HEK293 (cell line): ENCODE measurements at regions not wholly inside any gene's neighbourhood (a gene's known extent, or its start where the extent isn't known, plus 50 kb on each side); places are given as distances from the start of the nearest gene placed in this dataset.
A peak's percentile ranks its signal among the peaks of the same experiment; 100 is the strongest.

ENCODE experiments used
- CTCF ChIA-PET: fragments of 350-600 bp; formaldehyde crosslinking; extraction: SDS; loops from one replicate; lab custom pipeline; 2021; ENCODE audit warnings: antibody characterized with exemption; lab: Yijun Ruan, JAX
- POLR2A ChIA-PET: fragments of 300-600 bp; formaldehyde crosslinking; extraction: SDS; loops from one replicate; lab custom pipeline; 2020; ENCODE audit warnings: antibody characterized with exemption, inconsistent platforms; lab: Yijun Ruan, JAX
- H3K27ac ChIP-seq: fragments of 200-500 bp; sonication (Bioruptor generic); 2 replicates; pipeline ENCODE4 v1.5.1; 2014; ENCODE audit warnings: low read depth, low read length, control low read depth, inconsistent platforms; ENCODE audit errors: extremely low read depth
- H3K36me3 ChIP-seq, 2 experiments: fragments of 200-500 bp in 1 of 2; sonication (Bioruptor generic) in 1 of 2; 1 replicate in 1 of 2; 2 replicates in 1 of 2; pipeline ENCODE4 v1.5.1; 2014 to 2017; ENCODE audit warnings: inconsistent platforms in 2 of 2, low read length in 2 of 2; ENCODE audit not compliant: control insufficient read depth in 2 of 2, insufficient read depth in 1 of 2
- H3K4me1 ChIP-seq: fragments of 200-500 bp; sonication (Bioruptor generic); 2 replicates; pipeline ENCODE4 v1.5.1; 2014; ENCODE audit warnings: mild to moderate bottlenecking, low read length, inconsistent platforms; ENCODE audit not compliant: control insufficient read depth, insufficient read depth
- H3K4me3 ChIP-seq: 2 replicates; pipeline ENCODE4 v1.5.1; 2011; ENCODE audit warnings: low read depth, mild to moderate bottlenecking, control low read depth, low read length, moderate library complexity
- H3K9me3 ChIP-seq: fragments of 200-500 bp; sonication (Bioruptor generic); 2 replicates; pipeline ENCODE4 v1.5.1; 2014; ENCODE audit warnings: low read depth, low read length, inconsistent platforms; ENCODE audit not compliant: control insufficient read depth, insufficient read depth
- EGR2 ChIP-seq: fragments of 450-650 bp; formaldehyde crosslinking; IDR thresholded peaks from 2 replicates; pipeline ENCODE4 v1.5.1; 2016; ENCODE audit warnings: low read depth, missing biosample characterization, missing genetic modification characterization
- FEZF1 ChIP-seq: fragments of 450-650 bp; formaldehyde crosslinking; IDR thresholded peaks from 2 replicates; pipeline ENCODE4 v1.5.1; 2016; ENCODE audit warnings: missing biosample characterization, missing genetic modification characterization
- MYNN ChIP-seq: fragments of 450-650 bp; formaldehyde crosslinking; IDR thresholded peaks from 2 replicates; pipeline ENCODE4 v1.5.1; 2016; ENCODE audit warnings: missing biosample characterization, missing genetic modification characterization, borderline replicate concordance
- OSR2 ChIP-seq: fragments of 450-650 bp; formaldehyde crosslinking; IDR thresholded peaks from 2 replicates; pipeline ENCODE4 v1.5.1; 2016; ENCODE audit warnings: missing biosample characterization, missing genetic modification characterization
- SP3 ChIP-seq: fragments of 450-650 bp; formaldehyde crosslinking; IDR thresholded peaks from 2 replicates; pipeline ENCODE4 v1.5.1; 2016; ENCODE audit warnings: missing biosample characterization, missing genetic modification characterization
- TCF7L2 ChIP-seq: IDR thresholded peaks from 2 replicates; pipeline ENCODE4 v1.6.1; 2011; ENCODE audit warnings: low read depth, mild to moderate bottlenecking, inconsistent platforms, low read length, moderate library complexity, borderline replicate concordance
- TRIM28 ChIP-seq: IDR thresholded peaks from 2 replicates; pipeline ENCODE4 v1.6.1; 2011; ENCODE audit warnings: low read length, control low read depth, borderline replicate concordance
- YY1 ChIP-seq: fragments of 450-650 bp; formaldehyde crosslinking; IDR thresholded peaks from 2 replicates; pipeline ENCODE4 v1.5.1; 2018; ENCODE audit warnings: missing biosample characterization, missing genetic modification characterization
- YY2 ChIP-seq: fragments of 450-650 bp; formaldehyde crosslinking; IDR thresholded peaks from 2 replicates; pipeline ENCODE4 v1.5.1; 2016; ENCODE audit warnings: missing biosample characterization, missing genetic modification characterization
- ZFHX2 ChIP-seq: fragments of 450-650 bp; formaldehyde crosslinking; conservative IDR thresholded peaks from 2 replicates; pipeline ENCODE4 v1.5.1; 2016; ENCODE audit warnings: missing biosample characterization, missing genetic modification characterization
- ZFP69B ChIP-seq: fragments of 450-650 bp; formaldehyde crosslinking; IDR thresholded peaks from 2 replicates; pipeline ENCODE4 v1.5.1; 2016; ENCODE audit warnings: missing biosample characterization, missing genetic modification characterization
- ZNF112 ChIP-seq: fragments of 450-650 bp; formaldehyde crosslinking; IDR thresholded peaks from 2 replicates; pipeline ENCODE4 v1.5.0; 2017; ENCODE audit warnings: missing biosample characterization, missing genetic modification characterization
- ZNF114 ChIP-seq: fragments of 450-650 bp; formaldehyde crosslinking; IDR thresholded peaks from 2 replicates; pipeline ENCODE4 v1.5.0; 2017; ENCODE audit warnings: missing biosample characterization, missing genetic modification characterization
- ZNF140 ChIP-seq: fragments of 450-650 bp; formaldehyde crosslinking; IDR thresholded peaks from 2 replicates; pipeline ENCODE4 v1.5.1; 2016; ENCODE audit warnings: missing biosample characterization, missing genetic modification characterization
- ZNF169 ChIP-seq: fragments of 450-650 bp; formaldehyde crosslinking; IDR thresholded peaks from 2 replicates; pipeline ENCODE4 v1.5.1; 2016; ENCODE audit warnings: missing biosample characterization, missing genetic modification characterization
- ZNF202 ChIP-seq: fragments of 450-650 bp; formaldehyde crosslinking; IDR thresholded peaks from 2 replicates; pipeline ENCODE4 v1.5.1; 2016; ENCODE audit warnings: missing biosample characterization, missing genetic modification characterization, borderline replicate concordance
- ZNF214 ChIP-seq: fragments of 450-650 bp; formaldehyde crosslinking; IDR thresholded peaks from 2 replicates; pipeline ENCODE4 v1.5.1; 2017; ENCODE audit warnings: missing biosample characterization, mild to moderate bottlenecking, missing genetic modification characterization, borderline replicate concordance
- ZNF24 ChIP-seq: fragments of 450-650 bp; formaldehyde crosslinking; IDR thresholded peaks from 2 replicates; pipeline ENCODE4 v1.5.1; 2016; ENCODE audit warnings: missing biosample characterization, missing genetic modification characterization
- ZNF324 ChIP-seq: fragments of 450-650 bp; formaldehyde crosslinking; IDR thresholded peaks from 2 replicates; pipeline ENCODE4 v1.5.1; 2016; ENCODE audit warnings: missing biosample characterization, missing genetic modification characterization
- ZNF350 ChIP-seq: fragments of 450-650 bp; formaldehyde crosslinking; IDR thresholded peaks from 2 replicates; pipeline ENCODE4 v1.5.0; 2017; ENCODE audit warnings: missing biosample characterization, mild to moderate bottlenecking, missing genetic modification characterization
- ZNF416 ChIP-seq: fragments of 450-650 bp; formaldehyde crosslinking; IDR thresholded peaks from 2 replicates; pipeline ENCODE4 v1.5.1; 2016; ENCODE audit warnings: missing biosample characterization, missing genetic modification characterization
- ZNF426 ChIP-seq: fragments of 450-650 bp; formaldehyde crosslinking; IDR thresholded peaks from 2 replicates; pipeline ENCODE4 v1.5.1; 2017; ENCODE audit warnings: missing biosample characterization, missing genetic modification characterization, mild to moderate bottlenecking, inconsistent platforms, moderate library complexity
- ZNF48 ChIP-seq: fragments of 450-650 bp; formaldehyde crosslinking; IDR thresholded peaks from 2 replicates; pipeline ENCODE4 v1.5.1; 2016; ENCODE audit warnings: missing biosample characterization, missing genetic modification characterization
- ZNF544 ChIP-seq: fragments of 450-650 bp; formaldehyde crosslinking; IDR thresholded peaks from 2 replicates; pipeline ENCODE4 v1.5.0; 2017; ENCODE audit warnings: missing biosample characterization, missing genetic modification characterization
- ZNF548 ChIP-seq: fragments of 450-650 bp; formaldehyde crosslinking; IDR thresholded peaks from 2 replicates; pipeline ENCODE4 v1.5.1; 2016; ENCODE audit warnings: missing biosample characterization, missing genetic modification characterization
- ZNF555 ChIP-seq: fragments of 450-650 bp; formaldehyde crosslinking; conservative IDR thresholded peaks from 2 replicates; pipeline ENCODE4 v1.5.1; 2017; ENCODE audit warnings: missing biosample characterization, mild to moderate bottlenecking, missing genetic modification characterization, inconsistent platforms
- ZNF600 ChIP-seq: fragments of 450-650 bp; formaldehyde crosslinking; IDR thresholded peaks from 2 replicates; pipeline ENCODE4 v1.5.1; 2016; ENCODE audit warnings: missing biosample characterization, missing genetic modification characterization
- ZNF629 ChIP-seq: fragments of 450-650 bp; formaldehyde crosslinking; IDR thresholded peaks from 2 replicates; pipeline ENCODE4 v1.5.1; 2017; ENCODE audit warnings: missing biosample characterization, missing genetic modification characterization
- ZNF658 ChIP-seq: fragments of 450-650 bp; formaldehyde crosslinking; IDR thresholded peaks from 2 replicates; pipeline ENCODE4; 2016; ENCODE audit warnings: missing biosample characterization, missing genetic modification characterization
- TF ChIP-seq, protein P1 (sequence below): fragments of 450-650 bp; formaldehyde crosslinking; IDR thresholded peaks from 2 replicates; pipeline ENCODE4 v1.5.1; 2017; ENCODE audit warnings: missing biosample characterization, missing genetic modification characterization
- TF ChIP-seq, protein P2 (sequence below): fragments of 450-650 bp; IDR thresholded peaks from 2 replicates; pipeline ENCODE4 v1.5.1; 2018; ENCODE audit warnings: missing biosample characterization, missing genetic modification characterization

DNA sequence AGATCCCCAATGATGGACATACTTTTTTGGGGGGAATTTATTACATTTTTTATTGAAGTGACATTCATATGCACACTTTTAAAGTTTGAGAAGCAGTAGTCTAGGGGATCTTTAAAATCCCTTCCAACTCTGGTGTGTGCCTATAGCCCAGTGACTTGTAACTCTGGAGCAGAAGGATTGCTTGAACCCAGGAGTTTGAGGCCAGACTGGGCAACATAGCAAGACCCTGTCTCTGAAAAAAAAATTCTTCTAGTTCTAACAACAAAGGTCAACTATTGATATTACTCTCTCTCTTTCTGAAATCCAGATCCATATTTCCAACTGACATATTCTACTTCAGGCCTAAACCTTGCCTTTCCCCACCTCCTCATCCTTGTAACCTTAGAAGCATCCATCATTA lies 148.2 kb upstream of the SPRY4 start (continued):
- TF ChIP-seq ZNF350 (tag by site-specific recombination): no peak
- no peak for TF ChIP-seq TRIM28
- no peak for TF ChIP-seq ZNF555 (tag by site-specific recombination)
- no peak for TF ChIP-seq ZNF140 (tag by site-specific recombination)
- TF ChIP-seq, all 188 proteins: peak for 0

DNA sequence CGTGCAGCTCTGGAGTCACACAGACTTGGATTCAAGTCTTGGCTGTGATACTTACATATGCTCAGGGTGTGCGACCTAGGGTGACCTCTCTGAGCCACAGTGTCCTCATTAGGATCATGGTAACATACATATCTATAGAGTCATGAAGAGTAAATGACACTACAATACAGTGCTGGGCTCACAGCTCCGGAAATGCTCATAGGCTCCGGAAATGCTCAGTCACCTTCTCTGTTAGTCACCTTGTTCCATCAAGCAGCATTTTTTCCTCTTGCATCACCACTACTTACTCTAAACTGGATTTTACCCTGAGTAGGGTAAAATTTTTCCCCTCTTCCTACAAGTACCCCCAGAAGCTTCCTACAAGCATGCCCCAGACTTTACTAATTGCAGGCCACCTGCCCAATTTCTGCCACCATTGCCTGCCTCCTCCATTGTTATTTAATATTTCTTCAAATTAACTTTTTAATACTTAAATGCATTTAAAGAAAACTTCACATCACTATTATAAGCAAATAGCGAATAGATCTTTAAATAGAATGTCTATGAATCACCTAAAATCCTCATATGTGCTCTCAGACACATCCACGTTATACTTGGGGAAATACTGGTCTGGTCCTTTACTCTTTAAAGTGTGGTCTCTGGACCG lies 147.6 kb upstream of the SPRY4 start:
- TF ChIP-seq ZNF324 (tag by site-specific recombination): no peak
- TF ChIP-seq, protein P1, sequence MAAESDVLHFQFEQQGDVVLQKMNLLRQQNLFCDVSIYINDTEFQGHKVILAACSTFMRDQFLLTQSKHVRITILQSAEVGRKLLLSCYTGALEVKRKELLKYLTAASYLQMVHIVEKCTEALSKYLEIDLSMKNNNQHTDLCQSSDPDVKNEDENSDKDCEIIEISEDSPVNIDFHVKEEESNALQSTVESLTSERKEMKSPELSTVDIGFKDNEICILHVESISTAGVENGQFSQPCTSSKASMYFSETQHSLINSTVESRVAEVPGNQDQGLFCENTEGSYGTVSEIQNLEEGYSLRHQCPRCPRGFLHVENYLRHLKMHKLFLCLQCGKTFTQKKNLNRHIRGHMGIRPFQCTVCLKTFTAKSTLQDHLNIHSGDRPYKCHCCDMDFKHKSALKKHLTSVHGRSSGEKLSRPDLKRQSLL (tag by site-specific recombination): peak; percentile 87
- Histone ChIP-seq H3K9me3 (no peaks in the 10 kb centered on the region), H3K27ac (no peak overlapping the region), H3K4me3 (no peak overlapping the region), H3K36me3 (no peaks in the 10 kb centered on the region), H3K4me1 (no peaks in the 10 kb centered on the region)
- POLR2A ChIA-PET: no interaction called here
- CTCF ChIA-PET: interaction anchor here (0.6 to 0.7 kb wide), 2 partner anchors 9 to 29 kb away, joined by 3 read pairs; no protein-coding TSS in a partner anchor

DNA sequence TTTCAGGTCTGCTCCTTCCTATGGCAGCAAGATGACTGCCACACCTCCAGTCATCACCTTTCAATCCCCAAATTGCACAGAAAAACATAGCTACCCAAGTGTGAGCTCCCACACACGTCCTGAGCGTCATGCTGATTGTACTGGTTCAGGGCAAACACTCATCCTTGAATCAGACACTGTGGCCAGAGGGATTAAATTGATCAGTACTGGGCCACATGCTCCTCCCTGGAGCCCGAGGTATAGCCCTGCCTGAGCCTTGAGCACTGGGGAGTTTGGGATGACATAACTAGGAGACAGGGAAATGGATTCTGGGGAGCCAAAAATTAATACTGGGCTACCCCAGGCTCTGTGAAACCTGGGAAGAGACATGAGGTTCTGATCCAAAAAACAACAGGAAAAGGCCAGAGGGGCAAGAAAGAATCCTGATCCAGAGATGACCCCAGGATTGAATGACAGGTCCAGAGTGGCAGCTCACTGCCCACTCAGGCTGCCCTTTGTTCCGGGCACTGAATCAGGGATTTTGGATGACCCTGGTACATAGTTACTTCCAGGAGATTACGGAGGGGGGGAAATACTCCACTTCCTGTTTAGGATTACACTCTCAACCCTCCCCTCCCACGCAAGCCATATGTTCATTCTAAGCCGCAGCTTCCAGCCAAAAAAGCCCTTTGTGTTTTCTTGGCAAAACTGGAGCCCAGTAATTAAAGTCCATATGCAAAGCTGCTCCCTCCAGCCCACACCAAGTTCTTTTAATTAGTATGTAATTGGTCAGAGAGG lies 141.6 kb upstream of the SPRY4 start:
- H3K4me1 ChIP-seq: no peaks in the 10 kb centered on the region
- H3K9me3 ChIP-seq: no peaks in the 10 kb centered on the region
- ChIA-PET POLR2A (no interaction called here), CTCF (no interaction called here)
- no peak overlapping the region for H3K4me3 ChIP-seq
- TF ChIP-seq ZNF169 (tag by site-specific recombination) (no peak), ZNF324 (tag by site-specific recombination) (no peak), ZFHX2 (tag by site-specific recombination) (peak; percentile 25; the same call in 1 of the 2 replicates), ZNF544 (no peak)
- H3K36me3 ChIP-seq: no peaks in the 10 kb centered on the region
- H3K27ac ChIP-seq: no peak overlapping the region

DNA sequence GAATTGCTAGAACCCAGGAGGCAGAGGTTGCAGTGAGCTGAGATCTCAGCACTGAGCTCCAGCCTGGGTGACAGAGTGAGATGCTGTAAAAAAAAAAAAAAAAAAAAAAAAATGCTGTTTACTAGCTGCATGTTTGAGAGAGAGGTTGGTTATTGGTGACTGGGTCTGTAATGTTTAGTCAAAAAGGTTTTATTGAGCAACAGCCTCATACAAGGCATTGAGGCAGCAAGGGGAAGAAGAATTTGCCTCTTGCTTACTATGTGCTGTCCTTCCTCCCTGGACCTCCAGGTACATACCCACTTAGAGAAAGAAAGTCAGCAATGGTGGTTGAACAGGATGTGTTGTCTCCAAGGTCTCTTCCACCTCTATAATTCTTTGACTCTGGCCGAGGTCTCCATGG lies 140.7 kb upstream of the SPRY4 start:
- ChIA-PET CTCF (no interaction called here), POLR2A (interaction anchor here (0.6 kb wide), 1 partner anchor 203 kb away, joined by 3 read pairs; no protein-coding TSS in a partner anchor)
- H3K36me3 ChIP-seq: no peaks in the 10 kb centered on the region

DNA sequence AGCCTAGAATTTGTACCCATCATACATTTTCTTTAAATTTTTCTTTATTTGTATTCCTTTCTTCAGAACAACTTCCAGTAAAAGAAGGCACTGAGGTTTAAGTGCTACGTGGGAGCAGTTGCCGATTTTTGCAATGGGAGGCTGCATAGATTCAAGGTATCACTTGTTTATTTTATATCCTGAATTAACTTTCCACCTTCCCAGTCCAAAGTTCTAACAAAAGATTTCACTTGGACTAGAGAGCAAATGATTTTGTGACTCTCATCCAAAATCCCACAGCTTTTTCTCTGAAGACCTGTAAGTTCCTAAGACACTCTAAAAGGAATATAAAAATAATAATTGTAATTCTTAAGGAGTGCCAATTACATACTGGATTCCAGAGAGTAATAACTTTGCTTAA lies 139.1 kb upstream of the SPRY4 start:
- ChIA-PET POLR2A (no interaction called here), CTCF (no interaction called here)
- Histone ChIP-seq H3K9me3 (no peaks in the 10 kb centered on the region), H3K4me3 (no peak overlapping the region), H3K4me1 (no peaks in the 10 kb centered on the region), H3K27ac (no peak overlapping the region), H3K36me3 (no peaks in the 10 kb centered on the region)
- TF ChIP-seq YY1 (tag by site-specific recombination): no peak
- no peak for TF ChIP-seq ZNF600 (tag by site-specific recombination)
- TF ChIP-seq ZNF214 (tag by site-specific recombination): no peak
- TF ChIP-seq ZNF416 (tag by site-specific recombination): no peak
- no peak for TF ChIP-seq ZNF48
- no peak for TF ChIP-seq ZNF114 (tag by site-specific recombination)
- TF ChIP-seq, protein P2, sequence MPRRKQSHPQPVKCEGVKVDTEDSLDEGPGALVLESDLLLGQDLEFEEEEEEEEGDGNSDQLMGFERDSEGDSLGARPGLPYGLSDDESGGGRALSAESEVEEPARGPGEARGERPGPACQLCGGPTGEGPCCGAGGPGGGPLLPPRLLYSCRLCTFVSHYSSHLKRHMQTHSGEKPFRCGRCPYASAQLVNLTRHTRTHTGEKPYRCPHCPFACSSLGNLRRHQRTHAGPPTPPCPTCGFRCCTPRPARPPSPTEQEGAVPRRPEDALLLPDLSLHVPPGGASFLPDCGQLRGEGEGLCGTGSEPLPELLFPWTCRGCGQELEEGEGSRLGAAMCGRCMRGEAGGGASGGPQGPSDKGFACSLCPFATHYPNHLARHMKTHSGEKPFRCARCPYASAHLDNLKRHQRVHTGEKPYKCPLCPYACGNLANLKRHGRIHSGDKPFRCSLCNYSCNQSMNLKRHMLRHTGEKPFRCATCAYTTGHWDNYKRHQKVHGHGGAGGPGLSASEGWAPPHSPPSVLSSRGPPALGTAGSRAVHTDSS (tag by site-specific recombination): no peak
- TF ChIP-seq ZNF112 (tag by site-specific recombination): no peak
- no peak for TF ChIP-seq ZNF658 (tag by site-specific recombination)
- TF ChIP-seq TCF7L2: no peak
- TF ChIP-seq OSR2 (tag by site-specific recombination): no peak

More for the DNA sequence above, 140.7 kb upstream of the SPRY4 start:
- no peak overlapping the region for H3K27ac ChIP-seq
- no peak for TF ChIP-seq ZNF600 (tag by site-specific recombination)
- no peak for TF ChIP-seq ZNF426 (tag by site-specific recombination)
- no peak for TF ChIP-seq YY2 (tag by site-specific recombination)
- no peak for TF ChIP-seq ZFP69B (tag by site-specific recombination)
- TF ChIP-seq ZNF24 (tag by site-specific recombination): no peak
- no peak for TF ChIP-seq FEZF1 (tag by site-specific recombination)
- TF ChIP-seq ZNF48: no peak
- TF ChIP-seq MYNN: no peak
- no peak for TF ChIP-seq SP3 (tag by site-specific recombination)
- no peak for TF ChIP-seq ZNF548 (tag by site-specific recombination)
- no peak for TF ChIP-seq ZNF202 (tag by site-specific recombination)
- TF ChIP-seq EGR2 (tag by site-specific recombination): no peak
- TF ChIP-seq TCF7L2: no peak
- no peak for TF ChIP-seq ZNF629 (tag by site-specific recombination)
- H3K9me3 ChIP-seq: no peaks in the 10 kb centered on the region
- no peak overlapping the region for H3K4me3 ChIP-seq
- no peaks in the 10 kb centered on the region for H3K4me1 ChIP-seq
